GM12801 (cell line): ENCODE measurements at regions not wholly inside any gene's neighbourhood (a gene's known extent, or its start where the extent isn't known, plus 50 kb on each side); places are given as distances from the start of the nearest gene placed in this dataset.

Source experiments
- TF ChIP-seq, protein P1 (sequence below): IDR thresholded peaks from one replicate; pipeline ENCODE4 v1.5.1; 2011; ENCODE audit warnings: control low read depth; ENCODE audit not compliant: insufficient read length; ENCODE audit errors: extremely low read depth

DNA sequence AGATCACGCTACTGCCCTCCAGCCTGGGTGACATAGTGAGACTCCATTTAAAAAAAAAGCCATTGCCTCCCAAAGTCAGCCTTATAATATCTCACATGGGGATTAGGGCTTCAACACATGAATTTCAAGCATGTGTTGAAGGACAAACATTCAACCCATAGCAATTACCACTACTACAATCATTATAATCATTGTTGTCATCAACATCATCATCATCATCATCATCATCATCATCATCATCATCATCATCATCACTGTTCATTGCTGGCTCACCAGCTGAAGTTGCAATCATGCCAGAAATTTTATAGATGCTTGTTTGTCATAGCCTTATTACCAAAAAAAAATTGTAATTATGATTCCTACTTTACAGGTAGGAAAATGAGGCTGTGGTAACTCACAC, 762.9 kb downstream of the METTL15 start:
- TF ChIP-seq, protein P1, sequence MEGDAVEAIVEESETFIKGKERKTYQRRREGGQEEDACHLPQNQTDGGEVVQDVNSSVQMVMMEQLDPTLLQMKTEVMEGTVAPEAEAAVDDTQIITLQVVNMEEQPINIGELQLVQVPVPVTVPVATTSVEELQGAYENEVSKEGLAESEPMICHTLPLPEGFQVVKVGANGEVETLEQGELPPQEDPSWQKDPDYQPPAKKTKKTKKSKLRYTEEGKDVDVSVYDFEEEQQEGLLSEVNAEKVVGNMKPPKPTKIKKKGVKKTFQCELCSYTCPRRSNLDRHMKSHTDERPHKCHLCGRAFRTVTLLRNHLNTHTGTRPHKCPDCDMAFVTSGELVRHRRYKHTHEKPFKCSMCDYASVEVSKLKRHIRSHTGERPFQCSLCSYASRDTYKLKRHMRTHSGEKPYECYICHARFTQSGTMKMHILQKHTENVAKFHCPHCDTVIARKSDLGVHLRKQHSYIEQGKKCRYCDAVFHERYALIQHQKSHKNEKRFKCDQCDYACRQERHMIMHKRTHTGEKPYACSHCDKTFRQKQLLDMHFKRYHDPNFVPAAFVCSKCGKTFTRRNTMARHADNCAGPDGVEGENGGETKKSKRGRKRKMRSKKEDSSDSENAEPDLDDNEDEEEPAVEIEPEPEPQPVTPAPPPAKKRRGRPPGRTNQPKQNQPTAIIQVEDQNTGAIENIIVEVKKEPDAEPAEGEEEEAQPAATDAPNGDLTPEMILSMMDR, result no peak

DNA sequence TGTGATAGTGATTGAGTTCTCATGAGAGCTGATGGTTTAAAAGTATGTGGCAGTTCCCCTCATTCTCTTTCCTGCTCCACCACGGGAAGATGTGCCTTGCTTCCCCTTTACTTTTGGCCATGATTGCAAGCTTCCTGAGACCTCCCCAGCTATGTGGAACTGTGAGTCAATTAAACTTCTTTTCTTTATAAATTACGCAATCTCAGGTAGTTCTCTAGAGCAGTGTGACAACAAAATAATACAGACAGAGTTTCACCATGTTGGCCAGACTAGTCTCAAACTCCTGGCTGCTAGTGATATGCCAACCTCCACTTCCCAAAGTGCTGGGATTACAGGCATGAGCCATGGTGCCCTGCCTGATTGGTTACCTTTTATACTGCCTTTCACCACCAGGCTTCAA, 755.2 kb downstream of the METTL15 start:
- TF ChIP-seq, protein P1, result no peak

DNA sequence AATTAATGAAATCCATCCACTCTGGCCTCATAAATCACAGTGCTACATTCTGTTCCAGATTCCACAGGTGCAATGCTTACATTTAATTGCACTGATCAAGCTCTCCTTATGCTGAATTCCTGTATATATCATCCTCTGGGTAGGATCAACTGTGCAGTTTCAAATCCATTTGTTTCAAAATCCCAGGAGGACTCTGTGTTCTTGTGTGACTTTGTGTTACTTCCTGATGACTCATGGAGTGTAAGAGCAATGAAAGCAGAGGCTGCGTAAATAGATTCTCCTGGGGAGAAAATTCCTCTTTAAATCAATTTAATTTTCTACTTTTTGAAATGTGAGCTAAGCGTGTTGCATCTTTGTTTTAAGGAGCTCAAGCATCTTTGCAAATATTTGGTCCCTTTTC, 752.7 kb downstream of the METTL15 start:
- TF ChIP-seq, protein P1, result no peak

- TF ChIP-seq, protein P1, result no peak
These were observed 749.9 kb downstream of the METTL15 start for GRCh38 chr11:28858076-28858475.

- TF ChIP-seq, protein P1, result no peak
These were observed 740.9 kb downstream of the METTL15 start for GRCh38 chr11:28849053-28849452.

DNA sequence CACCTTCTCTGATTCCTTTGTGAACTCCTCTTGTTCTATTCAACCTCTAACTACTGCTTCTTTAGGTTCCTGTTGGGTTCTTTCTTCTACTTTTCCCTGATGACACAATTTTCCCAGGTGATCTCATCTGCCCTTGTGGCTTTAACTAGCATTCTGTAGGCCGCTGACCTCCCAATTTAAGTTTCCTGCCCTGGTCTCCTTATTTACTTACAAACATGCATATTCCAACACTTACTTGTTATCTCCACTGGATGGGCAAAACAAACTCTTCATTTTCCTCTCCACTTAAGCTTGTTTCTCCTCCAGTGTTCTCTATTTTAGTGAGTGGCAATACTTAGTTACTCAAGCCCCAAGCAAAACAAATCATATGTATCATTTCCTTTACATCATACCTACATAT, 734.5 kb downstream of the METTL15 start:
- TF ChIP-seq, protein P1, result no peak

- TF ChIP-seq, protein P1, result no peak
These were observed 730.6 kb downstream of the METTL15 start for GRCh38 chr11:28838741-28839140.

DNA sequence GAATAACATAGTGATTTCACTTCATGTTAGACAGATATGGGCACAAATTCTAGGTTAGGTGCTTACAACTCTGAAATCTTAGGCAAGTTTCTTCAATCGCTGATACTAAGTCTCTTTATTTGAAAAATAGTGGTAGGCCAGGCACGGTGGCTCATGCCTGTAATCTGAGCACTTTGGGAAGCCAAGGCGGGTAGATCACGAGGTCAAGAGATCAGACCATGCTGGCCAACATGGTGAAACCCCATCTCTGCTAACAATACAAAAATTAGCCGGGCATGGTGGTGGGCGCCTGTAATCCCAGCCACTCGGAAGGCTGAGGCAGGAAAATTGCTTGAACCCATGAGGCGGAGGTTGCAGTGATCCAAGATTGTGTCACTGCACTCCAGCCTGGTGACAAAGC, 729.4 kb downstream of the METTL15 start:
- TF ChIP-seq, protein P1, result no peak
